ENCODE measurements at regions not wholly inside any gene's neighbourhood (a gene's known extent, or its start where the extent isn't known, plus 50 kb on each side); places are given as distances from the start of the nearest gene placed in this dataset.

GRCh38 chr2:181305301-181306123 is 151.7 kb upstream of the ITGA4 start:
- no peak for DNase-seq (ENCODE audit: low read depth)

- DNase-seq (ENCODE audit: low read depth): no peak
These were observed 150.4 kb upstream of the ITGA4 start for GRCh38 chr2:181306785-181307184.

- DNase-seq (ENCODE audit: low read depth): no peak
These were observed 149.8 kb upstream of the ITGA4 start for GRCh38 chr2:181307203-181307991.

GRCh38 chr2:181308766-181309515 is 148.2 kb upstream of the ITGA4 start:
- DNase-seq (ENCODE audit: low read depth): no peak

GRCh38 chr2:181309586-181309985 is 147.6 kb upstream of the ITGA4 start:
- DNase-seq (ENCODE audit: low read depth): no peak

- no peak for DNase-seq (ENCODE audit: low read depth)
These were observed 146.2 kb upstream of the ITGA4 start for GRCh38 chr2:181310967-181311366.

GRCh38 chr2:181311837-181312236 is 145.3 kb upstream of the ITGA4 start:
- no peak for DNase-seq (ENCODE audit: low read depth)

- no peak for DNase-seq (ENCODE audit: low read depth)
These were observed 144.7 kb upstream of the ITGA4 start for GRCh38 chr2:181312515-181312927.

- DNase-seq (ENCODE audit: low read depth): no peak
These were observed 143.3 kb upstream of the ITGA4 start for GRCh38 chr2:181313845-181314244.

GRCh38 chr2:181314551-181314950 is 142.6 kb upstream of the ITGA4 start:
- DNase-seq (ENCODE audit: low read depth): no peak

- no peak for DNase-seq (ENCODE audit: low read depth)
These were observed 139.7 kb upstream of the ITGA4 start for GRCh38 chr2:181317511-181317910.

GRCh38 chr2:181318504-181319280 is 138.5 kb upstream of the ITGA4 start:
- DNase-seq (ENCODE audit: low read depth): no peak

GRCh38 chr2:181319286-181319685 is 137.9 kb upstream of the ITGA4 start:
- no peak for DNase-seq (ENCODE audit: low read depth)

GRCh38 chr2:181320638-181321037 is 136.5 kb upstream of the ITGA4 start:
- no peak for DNase-seq (ENCODE audit: low read depth)

- DNase-seq (ENCODE audit: low read depth): no peak
These were observed 132.3 kb upstream of the ITGA4 start for GRCh38 chr2:181324912-181325311.

GRCh38 chr2:181326661-181327060 is 130.5 kb upstream of the ITGA4 start:
- no peak for DNase-seq (ENCODE audit: low read depth)

GRCh38 chr2:181330286-181330685 is 126.9 kb upstream of the ITGA4 start:
- no peak for DNase-seq (ENCODE audit: low read depth)

GRCh38 chr2:181332044-181332605 is 125.1 kb upstream of the ITGA4 start:
- no peak for DNase-seq (ENCODE audit: low read depth)

GRCh38 chr2:181334158-181334826 is 122.9 kb upstream of the ITGA4 start:
- no peak for DNase-seq (ENCODE audit: low read depth)

- no peak for DNase-seq (ENCODE audit: low read depth)
These were observed 116.3 kb upstream of the ITGA4 start for GRCh38 chr2:181340891-181341290.
